GM12878 (cell line): ENCODE measurements at regions not wholly inside any gene's neighbourhood (a gene's known extent, or its start where the extent isn't known, plus 50 kb on each side); places are given as distances from the start of the nearest gene placed in this dataset.

ENCODE experiments used
- BCLAF1 ChIP-seq: fragments of 450-650 bp; IDR thresholded peaks from 2 replicates; pipeline ENCODE4 v1.6.1; 2017; ENCODE audit warnings: antibody characterized with exemption, mild to moderate bottlenecking, moderate library complexity
- EP300 ChIP-seq, 2 experiments: fragments of 150-350 bp in 1 of 2; IDR thresholded peaks; 2 replicates each; pipeline ENCODE4 v1.6.1; 2011 to 2012; ENCODE audit warnings: low read depth in 2 of 2, low read length in 2 of 2, borderline replicate concordance in 1 of 2, improper control_type of control experiment in 1 of 2, inconsistent platforms in 1 of 2; ENCODE audit not compliant: control insufficient read depth in 1 of 2
- IKZF2 ChIP-seq, 2 experiments: fragments of 450-650 bp; IDR thresholded peaks; 2 replicates each; pipeline ENCODE4 v1.6.1; 2017; ENCODE audit warnings: mild to moderate bottlenecking in 2 of 2, moderate library complexity in 2 of 2
- IRF5 ChIP-seq: fragments of 450-650 bp; IDR thresholded peaks from 2 replicates; pipeline ENCODE4 v1.6.1; 2017; ENCODE audit warnings: borderline replicate concordance
- JUNB ChIP-seq: IDR thresholded peaks from 2 replicates; pipeline ENCODE4 v1.6.1; 2016; ENCODE audit warnings: antibody characterized with exemption, mild to moderate bottlenecking
- MEF2A ChIP-seq: IDR thresholded peaks from 2 replicates; pipeline ENCODE4 v1.6.1; 2011; ENCODE audit warnings: low read depth, mild to moderate bottlenecking, low read length, moderate library complexity; ENCODE audit not compliant: insufficient read depth
- PAX5 ChIP-seq: IDR thresholded peaks from 2 replicates; pipeline ENCODE4 v1.6.1; 2011; ENCODE audit warnings: low read depth, low read length, borderline replicate concordance
- REST ChIP-seq: IDR thresholded peaks from 2 replicates; pipeline ENCODE4 v1.6.1; 2012; ENCODE audit warnings: mild to moderate bottlenecking, low read depth, low read length
- SIN3A ChIP-seq: IDR thresholded peaks from 2 replicates; pipeline ENCODE4 v1.6.1; 2012; ENCODE audit warnings: low read depth, low read length, improper control_type of control experiment
- TBL1XR1 ChIP-seq: IDR thresholded peaks from 2 replicates; pipeline ENCODE4 v1.6.1; 2012; ENCODE audit warnings: low read depth, low read length, improper control_type of control experiment
- TCF3 ChIP-seq: IDR thresholded peaks from 2 replicates; pipeline ENCODE4 v1.6.1; 2012; ENCODE audit warnings: low read depth, mild to moderate bottlenecking, low read length, borderline replicate concordance; ENCODE audit not compliant: insufficient read depth
- TF ChIP-seq, protein P1 (sequence below): fragments of 450-650 bp; IDR thresholded peaks from 2 replicates; pipeline ENCODE4 v1.6.1; 2017; ENCODE audit warnings: low read depth, mild to moderate bottlenecking, moderate library complexity
- TF ChIP-seq, protein P2 (sequence below): IDR thresholded peaks from 2 replicates; pipeline ENCODE4 v1.6.1; 2012; ENCODE audit warnings: low read depth, low read length, improper control_type of control experiment

DNA sequence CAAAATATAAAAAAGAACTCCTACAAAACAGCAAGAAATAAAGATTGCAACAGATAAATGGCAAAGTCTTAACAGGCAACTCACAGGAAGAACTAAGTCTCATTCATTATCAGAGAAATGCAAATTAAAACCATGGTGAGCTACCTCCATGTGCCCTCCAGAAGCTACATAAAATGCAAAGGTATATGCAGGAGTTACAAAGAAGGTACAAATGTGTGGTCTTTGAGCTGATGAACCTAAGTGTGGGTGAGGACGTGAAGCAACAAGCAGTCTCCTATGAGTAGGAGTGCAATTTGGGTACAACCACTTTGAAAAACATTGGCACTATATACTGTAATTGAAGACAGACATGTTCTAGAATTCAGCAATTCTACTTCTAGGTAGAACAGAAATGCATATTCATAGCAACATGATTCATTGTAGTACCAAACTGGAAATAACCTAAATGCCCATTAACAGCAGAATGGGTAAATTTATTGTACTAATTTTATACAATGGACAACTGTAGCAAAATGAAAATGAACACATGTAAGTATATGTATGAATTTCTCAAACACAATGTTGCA, 61.6 kb upstream of the KCNMA1 start (continued):
- TF ChIP-seq TCF3 (no peak), IKZF2 (IDR thresholded peaks at IDR 0.05) (no peak), BCLAF1 (no peak), REST (no peak), TBL1XR1 (no peak), IRF5 (no peak), EP300 (IDR thresholded peaks at IDR 0.05; ENCODE audit: borderline replicate concordance in 1 of 2, control insufficient read depth in 1 of 2, low read depth in 2 of 2, low read length in 2 of 2) (peak; percentile 25 to 29; a peak in 2 of 4 replicates), MEF2A (peak; percentile 69; the same call in 1 of the 2 replicates), SIN3A (no peak), JUNB (peak; percentile 21; the same call in 1 of the 2 replicates), PAX5 (no peak)
- TF ChIP-seq, protein P1, sequence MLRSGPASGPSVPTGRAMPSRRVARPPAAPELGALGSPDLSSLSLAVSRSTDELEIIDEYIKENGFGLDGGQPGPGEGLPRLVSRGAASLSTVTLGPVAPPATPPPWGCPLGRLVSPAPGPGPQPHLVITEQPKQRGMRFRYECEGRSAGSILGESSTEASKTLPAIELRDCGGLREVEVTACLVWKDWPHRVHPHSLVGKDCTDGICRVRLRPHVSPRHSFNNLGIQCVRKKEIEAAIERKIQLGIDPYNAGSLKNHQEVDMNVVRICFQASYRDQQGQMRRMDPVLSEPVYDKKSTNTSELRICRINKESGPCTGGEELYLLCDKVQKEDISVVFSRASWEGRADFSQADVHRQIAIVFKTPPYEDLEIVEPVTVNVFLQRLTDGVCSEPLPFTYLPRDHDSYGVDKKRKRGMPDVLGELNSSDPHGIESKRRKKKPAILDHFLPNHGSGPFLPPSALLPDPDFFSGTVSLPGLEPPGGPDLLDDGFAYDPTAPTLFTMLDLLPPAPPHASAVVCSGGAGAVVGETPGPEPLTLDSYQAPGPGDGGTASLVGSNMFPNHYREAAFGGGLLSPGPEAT = peak; percentile 62; the same call in 1 of the 2 replicates
- TF ChIP-seq, protein P2, sequence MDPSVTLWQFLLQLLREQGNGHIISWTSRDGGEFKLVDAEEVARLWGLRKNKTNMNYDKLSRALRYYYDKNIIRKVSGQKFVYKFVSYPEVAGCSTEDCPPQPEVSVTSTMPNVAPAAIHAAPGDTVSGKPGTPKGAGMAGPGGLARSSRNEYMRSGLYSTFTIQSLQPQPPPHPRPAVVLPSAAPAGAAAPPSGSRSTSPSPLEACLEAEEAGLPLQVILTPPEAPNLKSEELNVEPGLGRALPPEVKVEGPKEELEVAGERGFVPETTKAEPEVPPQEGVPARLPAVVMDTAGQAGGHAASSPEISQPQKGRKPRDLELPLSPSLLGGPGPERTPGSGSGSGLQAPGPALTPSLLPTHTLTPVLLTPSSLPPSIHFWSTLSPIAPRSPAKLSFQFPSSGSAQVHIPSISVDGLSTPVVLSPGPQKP = no peak
- TF ChIP-seq, all 136 proteins: peak for 6
